ENCODE measurements at regions not wholly inside any gene's neighbourhood (a gene's known extent, or its start where the extent isn't known, plus 50 kb on each side); places are given as distances from the start of the nearest gene placed in this dataset.

GRCh38 chr15:29880341-29880740, 58.1 kb upstream of the TJP1 start:
- no peak for DNase-seq

- DNase-seq: no peak
These were observed 52.7 kb upstream of the TJP1 start for GRCh38 chr15:29874977-29875376.

- DNase-seq: peak in 6 of 58 donors; percentile 22 to 59 (median 28)
These were observed 51.7 kb upstream of the TJP1 start for GRCh38 chr15:29873947-29874411.

- no peak for DNase-seq
These were observed 51.0 kb upstream of the TJP1 start for GRCh38 chr15:29873264-29873663.

- DNase-seq: peak in 1 of 58 donors; percentile 7
These were observed 50.4 kb upstream of the TJP1 start for GRCh38 chr15:29872716-29873115.
